Astrocyte (in vitro differentiated cells and primary cell): ENCODE measurements at regions not wholly inside any gene's neighbourhood (a gene's known extent, or its start where the extent isn't known, plus 50 kb on each side); places are given as distances from the start of the nearest gene placed in this dataset.

Source experiments
- DNase-seq: peaks from one replicate; pipeline ENCODE4 v3.0.0-alpha.2; 2010; ENCODE audit warnings: low read depth
- FAIRE-seq: peaks from 2 replicates; lab custom pipeline; 2011; peaks lifted over from hg19 to GRCh38; lab: Jason Lieb, UNC
- H2AFZ ChIP-seq: 2 replicates; pipeline ENCODE4 v1.6.0; 2012; ENCODE audit warnings: low read depth, low read length, inconsistent platforms
- H3K27ac ChIP-seq: 2 replicates; pipeline ENCODE4 v1.5.1; 2011; ENCODE audit warnings: low read depth, low read length, inconsistent platforms
- H3K27me3 ChIP-seq: 2 replicates; pipeline ENCODE4 v1.6.0; 2011; ENCODE audit warnings: low read length, inconsistent platforms; ENCODE audit not compliant: insufficient read depth
- H3K36me3 ChIP-seq: 2 replicates; pipeline ENCODE4 v1.5.1; 2011; ENCODE audit warnings: low read length, inconsistent platforms; ENCODE audit not compliant: insufficient read depth
- H3K4me1 ChIP-seq: 2 replicates; pipeline ENCODE4 v1.5.1; 2011; ENCODE audit warnings: low read length, inconsistent platforms; ENCODE audit not compliant: insufficient read depth
- H3K4me2 ChIP-seq: 2 replicates; pipeline ENCODE4 v1.6.0; 2012; ENCODE audit warnings: low read length, inconsistent platforms
- H3K4me3 ChIP-seq: 2 replicates; pipeline ENCODE4 v1.5.1; 2011; ENCODE audit warnings: low read depth, mild to moderate bottlenecking, low read length, inconsistent platforms; ENCODE audit not compliant: insufficient read depth
- H3K79me2 ChIP-seq: 2 replicates; pipeline ENCODE4 v1.6.0; 2012; ENCODE audit warnings: mild to moderate bottlenecking, low read length, inconsistent platforms; ENCODE audit not compliant: insufficient read depth
- H3K9ac ChIP-seq: 2 replicates; pipeline ENCODE4 v1.6.0; 2012; ENCODE audit warnings: mild to moderate bottlenecking, low read length, inconsistent platforms
- H3K9me3 ChIP-seq: 2 replicates; pipeline ENCODE4 v1.5.1; 2012; ENCODE audit warnings: low read depth, mild to moderate bottlenecking, low read length, inconsistent platforms; ENCODE audit not compliant: insufficient read depth
- H4K20me1 ChIP-seq: 2 replicates; pipeline ENCODE4 v1.6.0; 2012; ENCODE audit warnings: low read length, inconsistent platforms; ENCODE audit not compliant: insufficient read depth
- H3K27ac Mint-ChIP-seq: one replicate; pipeline ENCODE4 v1.8.0; 2021; ENCODE audit warnings: mild to moderate bottlenecking, mixed read lengths; ENCODE audit not compliant: unreplicated experiment
- H3K27me3 Mint-ChIP-seq: one replicate; pipeline ENCODE4 v1.8.0; 2021; ENCODE audit warnings: low read depth, mixed read lengths; ENCODE audit not compliant: unreplicated experiment
- H3K36me3 Mint-ChIP-seq: one replicate; pipeline ENCODE4 v1.8.0; 2021; ENCODE audit warnings: low read depth, mixed read lengths; ENCODE audit not compliant: unreplicated experiment
- H3K4me1 Mint-ChIP-seq: one replicate; pipeline ENCODE4 v1.8.0; 2021; ENCODE audit warnings: low read depth, mixed read lengths; ENCODE audit not compliant: unreplicated experiment
- H3K4me3 Mint-ChIP-seq: one replicate; pipeline ENCODE4 v1.8.0; 2021; ENCODE audit warnings: mild to moderate bottlenecking, moderate library complexity, mixed read lengths; ENCODE audit not compliant: unreplicated experiment
- H3K9me3 Mint-ChIP-seq: one replicate; pipeline ENCODE4 v1.8.0; 2021; ENCODE audit warnings: mild to moderate bottlenecking, mixed read lengths; ENCODE audit not compliant: unreplicated experiment
- CTCF ChIP-seq: IDR thresholded peaks from 2 replicates; pipeline ENCODE4 v1.5.1; 2011; ENCODE audit warnings: low read depth, mild to moderate bottlenecking, inconsistent platforms, low read length, moderate library complexity; ENCODE audit not compliant: insufficient read depth
- EZH2 ChIP-seq: IDR thresholded peaks from 2 replicates; pipeline ENCODE4 v1.6.1; 2012; ENCODE audit warnings: mild to moderate bottlenecking, low read length, inconsistent platforms; ENCODE audit not compliant: insufficient read depth

DNA sequence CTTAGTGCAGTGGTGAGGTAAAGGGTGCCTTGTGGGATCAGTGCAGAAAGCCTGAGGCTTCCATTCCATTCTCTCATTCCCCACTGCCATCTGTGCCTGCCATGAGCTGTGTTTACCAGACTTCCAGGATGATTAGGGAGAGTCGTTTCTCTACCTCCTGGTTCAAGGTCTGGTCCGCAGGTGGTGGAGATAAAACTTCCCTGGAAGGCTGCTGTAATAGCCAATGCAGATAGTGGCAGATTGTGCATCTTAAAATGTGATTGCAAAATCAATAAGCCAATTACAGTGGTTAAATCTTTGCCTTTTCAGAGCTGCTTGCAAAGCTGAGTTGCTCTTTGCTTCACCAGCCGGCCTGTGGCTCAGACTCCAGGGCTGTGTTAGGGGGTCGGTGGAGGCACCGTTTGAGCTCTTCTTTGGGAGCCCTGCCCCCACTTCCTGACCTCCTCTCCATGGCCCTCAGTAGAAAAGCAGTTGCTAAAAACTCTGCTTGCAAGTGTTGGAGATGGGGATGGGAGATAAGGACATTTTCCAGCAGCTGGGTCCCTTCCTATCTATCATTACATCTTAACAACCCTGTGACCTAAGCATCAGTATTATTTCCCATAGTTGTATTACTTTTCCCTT is 95.2 kb upstream of the HS6ST1 start:
- no peaks in the 10 kb centered on the region for H4K20me1 ChIP-seq
- Mint-ChIP-seq H3K36me3 (no peaks in the 10 kb centered on the region), H3K4me3 (no peak overlapping the region), H3K9me3 (peaks cover 3% of the 10 kb centered on the region), H3K4me1 (peaks cover 9% of the 10 kb centered on the region), H3K27ac (no peak overlapping the region), H3K27me3 (peaks cover 19% of the 10 kb centered on the region)
- H3K9ac ChIP-seq = no peak overlapping the region
- H3K4me1 ChIP-seq = peaks cover 5% of the 10 kb centered on the region
- no peak overlapping the region for H2AFZ ChIP-seq
- H3K27ac ChIP-seq = no peak overlapping the region
- no peak overlapping the region for H3K4me3 ChIP-seq
- no peaks in the 10 kb centered on the region for H3K79me2 ChIP-seq
- no peaks in the 10 kb centered on the region for H3K27me3 ChIP-seq
- FAIRE-seq (no peak), DNase-seq (no peak)
- H3K9me3 ChIP-seq = peaks cover 5% of the 10 kb centered on the region
- H3K4me2 ChIP-seq = no peak overlapping the region
- no peaks in the 10 kb centered on the region for H3K36me3 ChIP-seq
- TF ChIP-seq EZH2 (no peak), CTCF (no peak)

- Mint-ChIP-seq H3K4me1 (peaks cover 4% of the 10 kb centered on the region), H3K4me3 (no peak overlapping the region), H3K36me3 (no peaks in the 10 kb centered on the region), H3K27ac (no peak overlapping the region), H3K9me3 (peaks cover under 1% of the 10 kb centered on the region), H3K27me3 (peaks cover 19% of the 10 kb centered on the region)
- Histone ChIP-seq H3K9ac (no peak overlapping the region), H3K79me2 (no peaks in the 10 kb centered on the region), H3K4me3 (no peak overlapping the region), H3K27me3 (no peaks in the 10 kb centered on the region), H3K4me2 (no peak overlapping the region), H2AFZ (no peak overlapping the region), H4K20me1 (no peaks in the 10 kb centered on the region), H3K4me1 (peaks cover under 1% of the 10 kb centered on the region), H3K36me3 (no peaks in the 10 kb centered on the region), H3K27ac (no peak overlapping the region), H3K9me3 (peaks cover 5% of the 10 kb centered on the region)
- FAIRE-seq (no peak), DNase-seq (no peak)
- no peak for TF ChIP-seq EZH2
- TF ChIP-seq CTCF = no peak
Observed at GRCh38 chr2:128414351-128414750, 95.7 kb upstream of the HS6ST1 start.
